ENCODE measurements at regions not wholly inside any gene's neighbourhood (a gene's known extent, or its start where the extent isn't known, plus 50 kb on each side); places are given as distances from the start of the nearest gene placed in this dataset.

DNA sequence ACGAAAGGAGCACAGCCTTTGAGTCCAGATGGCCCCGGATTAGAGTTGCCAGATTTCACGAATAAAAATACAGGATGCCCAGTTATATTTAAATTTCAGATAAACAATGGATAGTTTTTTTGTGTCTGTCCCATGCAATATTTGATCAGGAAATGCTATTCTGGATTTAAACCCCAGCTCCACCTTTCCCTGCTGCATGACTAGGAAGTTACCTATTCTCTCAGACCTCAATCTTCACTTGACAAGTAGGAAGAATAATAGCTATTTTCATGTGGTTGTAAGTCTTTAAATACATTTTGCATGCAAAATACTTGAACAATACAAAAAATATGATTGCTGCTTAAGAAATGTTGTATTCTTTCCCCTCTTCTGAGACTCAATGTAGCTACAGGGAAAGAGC lies 125.3 kb upstream of the P2RY1 start:
- Mint-ChIP-seq H3K27ac (no peak overlapping the region), H3K36me3 (ENCODE audit: low read depth) (no peaks in the 10 kb centered on the region), H3K27me3 (ENCODE audit: insufficient read depth) (peaks cover 3% of the 10 kb centered on the region), H3K4me1 (peaks cover 2% of the 10 kb centered on the region), H3K9me3 (no peaks in the 10 kb centered on the region), H3K4me3 (no peak overlapping the region)
- no peaks in the 10 kb centered on the region for H3K9me3 ChIP-seq (ENCODE audit: control insufficient read depth, low read length)
- no peak overlapping the region for H3K4me3 ChIP-seq (ENCODE audit: low read length)
- H3K27ac ChIP-seq (ENCODE audit: low read depth, low read length) = no peak overlapping the region
- peaks cover 6% of the 10 kb centered on the region for H3K4me1 ChIP-seq (ENCODE audit: control insufficient read depth, insufficient read depth, low read length)
- 78 to 89% methylated on average over 2 to 3 of the region's 3 CpGs for WGBS, 2 experiments (ENCODE audit: insufficient coverage in 1 of 2, insufficient read length in 1 of 2)
- DNase-seq = no peak
- no peak overlapping the region for H3K9ac ChIP-seq (ENCODE audit: extremely low read depth, low read length, poor library complexity, severe bottlenecking)
- no peaks in the 10 kb centered on the region for H3K36me3 ChIP-seq (ENCODE audit: control insufficient read depth, insufficient read depth, low read length)
- no peaks in the 10 kb centered on the region for H3K27me3 ChIP-seq (ENCODE audit: control insufficient read depth, insufficient read depth, low read length, poor library complexity, severe bottlenecking)
- no peak for TF ChIP-seq CTCF (conservative IDR thresholded peaks at IDR 0.05)

DNA sequence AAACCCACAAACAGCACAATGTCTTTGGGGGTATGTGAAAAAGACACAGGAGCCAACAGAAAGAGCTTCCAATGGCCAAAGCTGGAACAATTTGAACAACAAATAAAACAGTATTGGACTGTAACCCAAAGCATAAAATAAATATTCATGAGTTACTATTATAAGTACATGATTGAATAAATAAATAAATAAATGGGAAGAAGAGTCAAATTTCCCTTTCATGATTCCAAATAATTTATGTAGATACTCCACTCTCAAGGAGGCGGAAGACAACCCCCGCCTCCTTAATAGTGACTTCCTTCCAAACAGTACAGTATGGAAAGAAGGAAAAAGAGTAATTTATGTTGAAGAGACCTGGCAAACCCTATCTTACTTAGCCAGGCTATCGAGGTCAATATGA lies 124.4 kb upstream of the P2RY1 start:
- Mint-ChIP-seq H3K4me1 (peaks cover 2% of the 10 kb centered on the region), H3K27ac (no peak overlapping the region), H3K4me3 (no peak overlapping the region), H3K36me3 (ENCODE audit: low read depth) (no peaks in the 10 kb centered on the region), H3K27me3 (ENCODE audit: insufficient read depth) (peaks cover 3% of the 10 kb centered on the region), H3K9me3 (no peaks in the 10 kb centered on the region)
- Histone ChIP-seq H3K27me3 (ENCODE audit: control insufficient read depth, insufficient read depth, low read length, poor library complexity, severe bottlenecking) (no peaks in the 10 kb centered on the region), H3K4me3 (ENCODE audit: low read length) (no peak overlapping the region), H3K36me3 (ENCODE audit: control insufficient read depth, insufficient read depth, low read length) (no peaks in the 10 kb centered on the region), H3K9me3 (ENCODE audit: control insufficient read depth, low read length) (no peaks in the 10 kb centered on the region), H3K27ac (ENCODE audit: low read depth, low read length) (no peak overlapping the region), H3K4me1 (ENCODE audit: control insufficient read depth, insufficient read depth, low read length) (peaks cover 6% of the 10 kb centered on the region), H3K9ac (ENCODE audit: extremely low read depth, low read length, poor library complexity, severe bottlenecking) (no peak overlapping the region)
- 100% methylated on average over 2 of the region's 3 CpGs; no CpG with 5 or more reads in 1 of the 2 experiments for WGBS, 2 experiments (ENCODE audit: insufficient coverage in 1 of 2, insufficient read length in 1 of 2)
- TF ChIP-seq CTCF (conservative IDR thresholded peaks at IDR 0.05) = no peak
- no peak for DNase-seq

DNA sequence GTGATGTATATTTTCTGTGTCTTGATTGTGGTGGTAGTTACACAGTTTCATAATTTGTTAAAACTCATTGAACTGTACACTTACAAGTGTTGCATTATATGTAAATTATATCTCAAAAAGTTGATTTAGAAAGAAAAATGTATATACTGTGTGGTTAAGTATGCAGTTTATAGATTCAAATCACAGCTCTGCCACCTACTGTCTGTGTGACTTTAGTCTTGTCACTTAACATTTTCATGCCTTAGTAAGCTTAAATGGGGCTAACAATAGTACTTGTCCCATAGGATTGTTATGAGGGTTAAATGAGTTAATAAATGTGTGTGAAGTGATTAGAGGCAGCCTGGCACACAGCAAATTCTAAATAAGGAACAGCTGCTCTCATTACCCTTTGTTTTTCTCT lies 120.9 kb upstream of the P2RY1 start:
- Mint-ChIP-seq H3K9me3 (no peaks in the 10 kb centered on the region), H3K27ac (no peak overlapping the region), H3K36me3 (ENCODE audit: low read depth) (no peaks in the 10 kb centered on the region), H3K27me3 (ENCODE audit: insufficient read depth) (no peaks in the 10 kb centered on the region), H3K4me1 (peaks cover 5% of the 10 kb centered on the region), H3K4me3 (no peak overlapping the region)
- no peak overlapping the region for H3K27ac ChIP-seq (ENCODE audit: low read depth, low read length)
- H3K9ac ChIP-seq (ENCODE audit: extremely low read depth, low read length, poor library complexity, severe bottlenecking) = no peak overlapping the region
- no peak for TF ChIP-seq CTCF (conservative IDR thresholded peaks at IDR 0.05)
- no peaks in the 10 kb centered on the region for H3K4me1 ChIP-seq (ENCODE audit: control insufficient read depth, insufficient read depth, low read length)
- no peaks in the 10 kb centered on the region for H3K27me3 ChIP-seq (ENCODE audit: control insufficient read depth, insufficient read depth, low read length, poor library complexity, severe bottlenecking)
- no peak overlapping the region for H3K4me3 ChIP-seq (ENCODE audit: low read length)
- H3K9me3 ChIP-seq (ENCODE audit: control insufficient read depth, low read length) = no peaks in the 10 kb centered on the region
- no peaks in the 10 kb centered on the region for H3K36me3 ChIP-seq (ENCODE audit: control insufficient read depth, insufficient read depth, low read length)
- no peak for DNase-seq

All from endodermal cell (in vitro differentiated cells).